ENCODE measurements at regions not wholly inside any gene's neighbourhood (a gene's known extent, or its start where the extent isn't known, plus 50 kb on each side); places are given as distances from the start of the nearest gene placed in this dataset.

DNA sequence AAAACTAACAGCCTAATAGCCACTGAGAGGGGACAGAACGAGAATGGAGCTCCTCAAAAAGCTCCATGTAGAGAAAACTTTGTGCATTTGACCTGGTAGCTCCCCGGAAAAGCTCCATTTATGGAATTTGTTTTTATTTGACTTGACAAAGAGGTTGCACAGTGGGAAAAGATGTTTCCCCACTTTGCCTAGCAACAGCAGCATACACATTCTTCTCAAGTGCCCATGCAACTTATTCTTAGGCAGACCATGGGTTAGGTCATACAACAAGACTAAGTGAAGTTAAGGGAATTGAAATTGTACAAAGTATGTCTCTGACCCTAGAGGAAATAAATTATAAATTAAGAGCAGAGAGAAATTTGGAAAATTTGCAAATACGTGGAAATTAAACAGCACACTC lies 949.6 kb upstream of the PRKX start:
- no peaks in the 10 kb centered on the region for H3K27me3 ChIP-seq
- H3K27ac ChIP-seq: no peak overlapping the region
- H3K36me3 ChIP-seq: no peaks in the 10 kb centered on the region
- DNase-seq: no peak
- no peaks in the 10 kb centered on the region for H3K9me3 ChIP-seq
- no peak overlapping the region for H3K4me3 ChIP-seq
- H3K4me1 ChIP-seq: no peaks in the 10 kb centered on the region
- TF ChIP-seq, protein P1, sequence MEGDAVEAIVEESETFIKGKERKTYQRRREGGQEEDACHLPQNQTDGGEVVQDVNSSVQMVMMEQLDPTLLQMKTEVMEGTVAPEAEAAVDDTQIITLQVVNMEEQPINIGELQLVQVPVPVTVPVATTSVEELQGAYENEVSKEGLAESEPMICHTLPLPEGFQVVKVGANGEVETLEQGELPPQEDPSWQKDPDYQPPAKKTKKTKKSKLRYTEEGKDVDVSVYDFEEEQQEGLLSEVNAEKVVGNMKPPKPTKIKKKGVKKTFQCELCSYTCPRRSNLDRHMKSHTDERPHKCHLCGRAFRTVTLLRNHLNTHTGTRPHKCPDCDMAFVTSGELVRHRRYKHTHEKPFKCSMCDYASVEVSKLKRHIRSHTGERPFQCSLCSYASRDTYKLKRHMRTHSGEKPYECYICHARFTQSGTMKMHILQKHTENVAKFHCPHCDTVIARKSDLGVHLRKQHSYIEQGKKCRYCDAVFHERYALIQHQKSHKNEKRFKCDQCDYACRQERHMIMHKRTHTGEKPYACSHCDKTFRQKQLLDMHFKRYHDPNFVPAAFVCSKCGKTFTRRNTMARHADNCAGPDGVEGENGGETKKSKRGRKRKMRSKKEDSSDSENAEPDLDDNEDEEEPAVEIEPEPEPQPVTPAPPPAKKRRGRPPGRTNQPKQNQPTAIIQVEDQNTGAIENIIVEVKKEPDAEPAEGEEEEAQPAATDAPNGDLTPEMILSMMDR (IDR thresholded peaks at IDR 0.05): no peak
- TF ChIP-seq POLR2A (IDR thresholded peaks at IDR 0.05): no peak

DNA sequence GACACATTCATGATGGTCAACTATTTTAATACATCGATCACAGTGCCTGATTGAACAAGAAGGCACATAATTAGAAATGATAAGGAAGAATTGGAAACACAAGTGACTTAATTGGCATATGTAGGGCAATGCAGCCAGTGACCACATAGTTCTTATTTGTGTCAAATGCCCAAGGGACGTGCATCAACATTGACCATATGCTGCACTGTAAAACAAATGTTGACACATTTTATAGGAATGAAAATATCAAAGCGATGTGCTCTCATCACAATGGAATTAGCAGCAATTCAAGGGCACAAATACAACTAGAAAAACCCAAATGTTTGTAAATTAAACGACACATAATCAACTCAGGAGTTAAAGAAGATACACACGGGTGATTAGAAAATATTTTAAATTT lies 948.3 kb upstream of the PRKX start:
- H3K27me3 ChIP-seq: no peaks in the 10 kb centered on the region
- TF ChIP-seq POLR2A (IDR thresholded peaks at IDR 0.05): no peak
- TF ChIP-seq, protein P1 (IDR thresholded peaks at IDR 0.05): no peak
- H3K36me3 ChIP-seq: no peaks in the 10 kb centered on the region
- DNase-seq: no peak
- H3K9me3 ChIP-seq: no peaks in the 10 kb centered on the region
- no peak overlapping the region for H3K4me3 ChIP-seq
- H3K27ac ChIP-seq: no peak overlapping the region
- H3K4me1 ChIP-seq: no peaks in the 10 kb centered on the region

GRCh38 chrX:4656419-4656818 lies 943.0 kb upstream of the PRKX start:
- TF ChIP-seq, protein P1 (IDR thresholded peaks at IDR 0.05): no peak
- TF ChIP-seq POLR2A (IDR thresholded peaks at IDR 0.05): no peak
- DNase-seq: no peak
- H3K27me3 ChIP-seq: no peaks in the 10 kb centered on the region
- no peaks in the 10 kb centered on the region for H3K4me1 ChIP-seq
- H3K9me3 ChIP-seq: no peaks in the 10 kb centered on the region
- no peaks in the 10 kb centered on the region for H3K36me3 ChIP-seq
- no peak overlapping the region for H3K4me3 ChIP-seq
- no peak overlapping the region for H3K27ac ChIP-seq

DNA sequence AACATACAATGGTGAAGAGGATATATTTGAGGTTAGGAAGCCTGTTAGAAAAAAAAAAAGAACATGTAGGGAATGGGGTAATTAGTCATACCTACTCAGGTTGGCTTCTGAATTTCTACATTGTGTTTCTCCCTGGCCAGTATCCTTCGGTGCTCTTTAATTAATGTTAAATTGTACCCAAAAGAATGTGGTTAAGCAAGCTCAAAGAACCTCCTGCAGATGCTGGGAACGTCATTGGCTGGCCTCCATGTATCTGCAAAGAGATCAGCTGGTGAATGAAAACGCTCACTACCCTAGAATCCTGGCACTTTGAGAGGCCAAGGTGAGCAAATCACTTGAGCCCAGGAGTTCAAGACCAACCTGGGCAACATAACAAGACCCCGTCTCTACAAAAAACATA lies 942.3 kb upstream of the PRKX start:
- H3K36me3 ChIP-seq: no peaks in the 10 kb centered on the region
- H3K4me1 ChIP-seq: no peaks in the 10 kb centered on the region
- H3K4me3 ChIP-seq: no peak overlapping the region
- H3K9me3 ChIP-seq: no peaks in the 10 kb centered on the region
- no peak for DNase-seq
- TF ChIP-seq, protein P1 (IDR thresholded peaks at IDR 0.05): no peak
- TF ChIP-seq POLR2A (IDR thresholded peaks at IDR 0.05): no peak
- no peak overlapping the region for H3K27ac ChIP-seq
- no peaks in the 10 kb centered on the region for H3K27me3 ChIP-seq

- no peak for DNase-seq
- Histone ChIP-seq H3K36me3 (no peaks in the 10 kb centered on the region), H3K27me3 (no peaks in the 10 kb centered on the region), H3K27ac (no peak overlapping the region), H3K4me1 (no peaks in the 10 kb centered on the region), H3K9me3 (no peaks in the 10 kb centered on the region), H3K4me3 (no peak overlapping the region)
- TF ChIP-seq, protein P1 (IDR thresholded peaks at IDR 0.05): no peak
- TF ChIP-seq POLR2A (IDR thresholded peaks at IDR 0.05): no peak
Observed at GRCh38 chrX:4642114-4642513, 928.7 kb upstream of the PRKX start.

DNA sequence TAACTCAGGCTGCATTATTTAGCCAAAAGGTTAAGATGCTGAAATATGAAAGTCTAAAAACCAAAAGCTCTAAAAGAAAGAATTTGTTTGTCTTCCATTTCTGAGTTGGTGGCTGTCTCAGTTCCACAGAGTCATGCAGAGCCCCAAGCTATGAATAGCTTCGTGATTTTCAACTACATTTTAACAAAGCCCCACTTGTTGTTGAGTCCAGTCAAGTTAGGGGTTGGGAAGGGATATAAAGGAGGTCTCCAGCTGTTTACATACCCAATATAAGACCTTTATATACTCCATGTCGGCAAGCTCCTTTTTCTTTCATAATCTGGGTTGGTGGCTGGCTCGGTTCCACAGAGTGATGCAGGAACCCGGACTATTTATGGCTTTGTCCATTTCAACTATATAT lies 924.6 kb upstream of the PRKX start:
- DNase-seq: no peak
- Histone ChIP-seq H3K27me3 (no peaks in the 10 kb centered on the region), H3K9me3 (no peaks in the 10 kb centered on the region)

More for the DNA sequence above, 924.6 kb upstream of the PRKX start:
- no peak for TF ChIP-seq POLR2A (IDR thresholded peaks at IDR 0.05)
- TF ChIP-seq, protein P1 (IDR thresholded peaks at IDR 0.05): no peak
- no peak overlapping the region for H3K4me3 ChIP-seq
- H3K27ac ChIP-seq: no peak overlapping the region
- H3K4me1 ChIP-seq: no peaks in the 10 kb centered on the region
- no peaks in the 10 kb centered on the region for H3K36me3 ChIP-seq

All from Peyer's patch (tissue), 4 donors.